GM18520 (cell line): ENCODE measurements at regions not wholly inside any gene's neighbourhood (a gene's known extent, or its start where the extent isn't known, plus 50 kb on each side); places are given as distances from the start of the nearest gene placed in this dataset.

ENCODE experiments used
- ATAC-seq: cut with Tn5 transposase; IDR thresholded peaks from one replicate; pipeline ENCODE4 v1.9.1; 2021; ENCODE audit not compliant: unreplicated experiment

GRCh38 chr7:25653384-25653783, 425.1 kb upstream of the NPVF start:
- no peak for ATAC-seq

DNA sequence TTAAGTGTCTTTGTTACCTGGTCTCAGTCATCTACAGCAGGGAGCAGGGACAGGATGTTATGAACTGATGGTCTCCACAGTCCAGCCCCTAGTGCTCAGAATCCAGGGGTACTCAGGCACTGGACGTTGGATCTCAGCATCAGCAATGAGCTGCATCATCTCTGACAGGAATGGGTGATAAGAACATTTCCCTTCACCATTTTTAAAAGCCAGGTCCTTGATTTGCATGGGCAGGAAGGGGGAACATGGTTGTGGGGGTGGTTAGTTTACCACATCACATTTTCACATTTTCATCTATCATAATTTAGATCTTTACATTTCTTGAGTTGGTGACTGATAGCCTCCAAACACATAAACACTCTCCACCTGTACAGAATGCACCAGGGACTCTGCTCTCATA, 427.8 kb upstream of the NPVF start:
- no peak for ATAC-seq

DNA sequence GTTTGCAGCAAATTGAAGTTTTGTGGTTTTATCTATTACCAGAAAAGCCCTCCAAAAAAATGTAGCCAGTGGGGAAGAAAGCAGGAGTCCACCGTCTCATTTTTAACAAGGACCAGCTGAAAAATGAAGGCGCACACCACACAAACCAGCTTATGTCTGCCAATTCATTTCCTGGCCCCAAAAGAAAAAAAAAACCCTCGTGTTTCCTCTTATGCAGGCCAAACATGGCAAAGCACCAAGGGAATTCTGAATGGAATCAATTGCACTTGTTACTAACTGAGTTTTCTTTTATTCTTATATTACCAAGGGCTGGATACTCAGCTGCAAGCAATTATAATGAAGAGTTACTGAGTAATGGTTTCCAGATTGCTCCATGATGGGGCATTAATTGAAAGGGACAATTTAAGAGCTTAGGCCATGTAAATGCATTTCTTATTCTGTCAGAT, 428.3 kb upstream of the NPVF start:
- ATAC-seq, result no peak

DNA sequence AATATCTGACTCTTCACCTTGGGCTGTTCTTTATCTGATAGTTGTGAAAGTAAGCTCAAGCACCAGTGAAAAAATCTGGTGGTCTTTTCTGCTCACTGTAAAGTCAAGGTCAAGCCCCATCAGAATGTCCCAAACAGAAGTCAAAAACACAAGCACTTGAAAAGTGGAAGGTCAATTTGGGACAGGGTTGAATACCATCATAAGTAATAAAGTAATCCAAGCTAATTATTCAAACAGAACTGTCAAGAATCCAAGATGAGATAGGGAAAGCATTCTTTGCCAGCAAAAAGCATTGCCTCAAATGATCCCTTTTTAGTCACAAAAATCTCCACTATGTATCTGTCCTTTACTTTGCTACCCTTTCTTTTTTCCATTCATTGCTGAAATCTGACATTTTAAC, 430.1 kb upstream of the NPVF start:
- ATAC-seq, result no peak

DNA sequence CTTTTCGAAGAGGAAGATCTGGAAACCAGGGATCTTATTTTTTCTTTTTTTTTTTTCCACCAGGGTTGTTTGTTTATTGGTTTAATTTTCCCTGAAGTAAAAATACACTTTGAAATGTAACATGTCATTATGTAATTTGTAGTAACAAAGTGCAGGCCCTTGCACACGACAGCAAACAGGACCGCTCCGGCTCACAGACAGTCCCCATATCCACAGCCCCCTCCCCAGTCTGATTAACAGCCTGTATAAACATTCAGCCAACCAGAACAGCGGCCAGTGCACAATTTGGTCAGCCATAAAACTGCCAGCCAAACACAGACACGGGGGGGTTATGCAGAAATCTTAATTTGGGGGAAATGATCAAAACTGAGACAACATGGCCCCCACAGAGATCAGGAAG, 431.6 kb upstream of the NPVF start:
- ATAC-seq, result no peak

DNA sequence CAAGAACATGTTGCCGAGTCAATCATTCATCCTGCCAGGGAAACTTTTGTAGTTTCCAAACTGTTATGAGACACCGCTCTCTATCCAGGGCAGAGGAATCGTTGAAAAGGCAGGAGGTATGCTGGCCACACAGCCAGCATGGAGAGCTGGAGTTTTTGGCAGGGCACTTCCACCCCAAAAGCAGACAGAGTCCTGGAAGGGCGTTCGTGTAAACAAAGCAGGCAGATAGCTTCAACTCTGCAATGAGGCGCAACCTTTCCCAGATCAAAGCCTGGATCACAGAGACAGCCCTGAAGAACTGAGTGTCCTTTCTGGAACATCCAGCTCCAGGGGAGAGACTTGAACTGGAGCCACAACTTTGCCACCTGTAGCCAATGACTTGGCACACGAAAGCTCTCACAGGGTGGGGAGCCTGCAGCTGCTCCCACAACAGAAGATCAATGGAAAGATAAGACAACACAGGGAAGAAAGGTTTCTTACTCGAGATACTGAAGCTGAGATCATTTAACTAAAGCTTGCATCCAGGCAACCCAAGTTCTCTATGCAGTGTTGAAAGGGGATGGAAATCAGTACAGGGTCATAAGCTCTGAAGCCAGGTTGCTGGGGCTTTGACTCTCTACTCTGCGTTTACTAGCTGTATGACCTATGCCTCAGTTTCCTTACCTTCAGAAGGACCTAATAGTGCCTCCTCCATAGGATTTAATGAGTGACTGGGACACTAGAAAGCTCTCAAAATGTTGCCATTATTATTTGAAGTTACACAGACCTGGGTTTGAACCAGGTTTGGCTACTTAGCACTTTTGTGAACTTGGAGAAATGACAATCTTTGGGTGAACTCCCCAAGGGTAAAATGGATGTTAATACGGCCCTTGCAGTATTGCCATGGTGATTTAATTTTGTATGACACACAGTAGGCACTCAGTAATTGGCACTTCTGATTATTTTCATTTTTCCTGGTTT, 434.8 kb upstream of the NPVF start:
- ATAC-seq, result no peak

DNA sequence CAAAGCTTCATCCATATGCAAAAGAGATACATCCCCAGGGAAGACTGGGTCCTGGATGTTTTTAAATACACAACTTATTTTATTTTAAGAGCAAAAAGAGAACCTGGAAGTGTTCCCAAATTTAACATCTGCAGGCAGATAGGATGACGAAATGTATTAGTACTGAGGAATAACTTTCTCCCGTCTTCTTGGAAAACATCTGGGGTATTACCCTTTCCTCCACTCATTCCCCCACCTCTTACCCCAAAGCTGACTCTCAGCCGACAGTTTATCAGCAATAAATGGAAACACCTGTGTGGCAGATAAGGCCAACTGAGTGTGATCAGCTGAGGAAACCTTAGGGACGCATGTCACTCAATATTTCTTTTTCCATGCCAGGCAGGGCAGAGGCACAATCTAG, 435.6 kb upstream of the NPVF start:
- no peak for ATAC-seq

GRCh38 chr7:25664593-25664992, 436.3 kb upstream of the NPVF start:
- no peak for ATAC-seq

DNA sequence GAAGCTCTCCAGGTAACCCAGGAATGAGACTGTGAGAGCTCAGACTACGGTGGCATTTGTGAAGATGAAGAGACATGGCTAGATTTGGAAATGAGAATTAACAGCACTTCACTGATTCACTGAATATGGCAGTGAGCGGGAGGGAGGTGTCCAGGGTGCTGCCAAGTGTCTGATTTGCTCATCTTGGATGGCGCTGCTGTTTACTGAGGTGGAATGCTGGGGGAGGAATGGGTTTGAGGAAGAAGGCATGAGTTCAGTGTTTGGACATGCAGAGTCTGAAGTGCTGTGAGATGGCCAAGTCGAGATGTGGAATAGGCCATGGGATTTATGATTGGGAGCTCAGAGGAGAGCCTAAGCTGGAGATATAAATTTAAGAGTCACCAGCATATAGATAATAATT, 437.1 kb upstream of the NPVF start:
- no peak for ATAC-seq

DNA sequence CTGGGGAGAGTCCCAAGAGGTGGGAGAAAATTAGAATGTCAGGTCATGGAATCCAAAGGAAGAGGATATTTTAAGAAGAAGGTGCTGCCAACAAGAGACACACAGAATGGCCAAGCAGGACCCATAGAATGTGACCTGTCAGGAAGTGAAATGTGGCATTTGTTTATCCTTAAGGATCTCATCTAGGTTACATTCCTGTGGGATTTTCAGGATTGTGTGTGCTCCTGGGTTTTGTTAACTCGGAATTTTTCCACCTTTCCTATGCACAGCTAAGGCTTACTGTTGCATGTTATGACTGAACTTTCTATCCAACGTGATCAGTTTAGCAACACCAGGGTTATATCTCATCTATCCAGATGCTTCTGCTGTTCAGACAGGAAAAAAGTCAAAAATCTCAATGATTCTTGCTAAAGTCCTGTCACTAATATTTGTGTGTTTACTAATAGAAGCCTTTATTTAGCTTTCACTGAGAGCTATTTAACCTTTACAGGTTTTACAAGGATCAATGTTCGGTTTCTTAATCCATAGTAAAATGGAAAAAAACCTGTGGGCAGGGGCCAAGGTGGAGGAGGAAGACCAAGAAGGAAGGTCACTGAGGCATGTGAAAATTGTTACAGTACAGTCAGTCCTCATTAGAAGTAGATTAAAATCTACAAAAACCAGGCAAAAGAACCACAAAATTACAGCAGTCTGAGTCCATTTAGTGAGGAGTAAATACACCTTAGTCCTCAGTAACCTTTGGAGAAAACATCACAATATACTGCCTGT, 437.8 kb upstream of the NPVF start:
- ATAC-seq, result no peak

GRCh38 chr7:25666671-25667060, 438.4 kb upstream of the NPVF start:
- ATAC-seq, result no peak

GRCh38 chr7:25669281-25669781, 441.0 kb upstream of the NPVF start:
- no peak for ATAC-seq

- no peak for ATAC-seq
Measured at GRCh38 chr7:25669961-25670841, 441.9 kb upstream of the NPVF start.

- ATAC-seq, result no peak
Measured at GRCh38 chr7:25671111-25671510, 442.8 kb upstream of the NPVF start.

DNA sequence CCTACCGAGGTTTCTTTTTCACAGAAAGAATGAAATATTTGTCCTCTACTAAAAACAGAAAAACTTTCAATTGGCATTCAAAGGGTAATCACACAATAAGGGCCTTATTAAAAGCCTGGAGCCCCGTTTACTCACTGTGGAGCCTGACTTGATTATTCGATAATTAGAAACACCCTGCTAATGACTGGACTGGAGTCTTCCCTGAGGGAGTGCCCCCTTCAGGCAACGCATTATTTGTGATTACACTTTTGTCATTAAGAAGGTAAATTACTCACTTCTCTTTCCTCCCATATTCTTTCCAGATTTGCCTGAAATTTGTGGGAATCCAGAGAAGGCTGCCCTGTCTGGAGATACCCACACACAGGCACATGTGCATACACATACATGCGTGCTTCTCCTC, 444.2 kb upstream of the NPVF start:
- ATAC-seq, result no peak

GRCh38 chr7:25675789-25676474, 447.6 kb upstream of the NPVF start:
- ATAC-seq, result no peak

GRCh38 chr7:25677595-25677994, 449.3 kb upstream of the NPVF start:
- ATAC-seq, result no peak

- ATAC-seq, result no peak
Measured at GRCh38 chr7:25678215-25678614, 449.9 kb upstream of the NPVF start.

DNA sequence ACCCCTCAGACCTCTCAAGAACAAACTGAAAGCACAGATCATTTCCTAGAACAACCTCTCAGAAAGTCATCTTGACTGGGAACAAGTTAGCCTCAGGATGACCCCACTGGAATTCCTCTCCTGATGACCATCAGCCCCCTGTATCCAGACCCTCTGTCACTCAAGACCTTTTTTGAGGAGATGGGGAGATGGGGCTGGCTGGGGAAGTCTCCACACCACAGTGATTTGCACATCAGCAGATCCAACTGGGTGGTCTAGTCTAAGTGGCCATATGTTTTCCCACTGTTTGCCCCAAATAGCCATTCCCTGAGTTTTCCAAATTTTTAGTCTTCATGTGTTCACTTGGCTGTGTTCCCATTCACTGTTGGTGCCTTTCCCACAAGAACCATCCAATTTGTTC, 452.4 kb upstream of the NPVF start:
- ATAC-seq, result no peak

- no peak for ATAC-seq
Measured at GRCh38 chr7:25684360-25684759, 456.1 kb upstream of the NPVF start.
